Activated CD4-positive, alpha-beta memory T cell treated with anti-CD3 and anti-CD28 coated beads for 36 hours (primary cell): ENCODE measurements at regions not wholly inside any gene's neighbourhood (a gene's known extent, or its start where the extent isn't known, plus 50 kb on each side); places are given as distances from the start of the nearest gene placed in this dataset.

Experiments used
- CTCF ChIA-PET: fragments of 350-600 bp; sonication (Branson Sonifier 250); formaldehyde crosslinking; loops from one replicate; lab custom pipeline; 2021; ENCODE audit warnings: antibody characterized with exemption, inconsistent platforms; lab: Charles Lee
- POLR2A ChIA-PET: fragments of 350-600 bp; sonication (Branson Sonifier 250); formaldehyde crosslinking; loops from one replicate; lab custom pipeline; 2021; ENCODE audit warnings: antibody characterized with exemption; lab: Charles Lee
- DNase-seq: peaks from one replicate; pipeline ENCODE4 v3.0.0-alpha.2; 2020
- H3K27ac Mint-ChIP-seq: one replicate; pipeline ENCODE4 v1.8.0; 2021; ENCODE audit warnings: mixed read lengths
- H3K27me3 Mint-ChIP-seq: one replicate; pipeline ENCODE4 v1.8.0; 2021; ENCODE audit warnings: mixed read lengths
- H3K36me3 Mint-ChIP-seq: one replicate; pipeline ENCODE4 v1.8.0; 2021; ENCODE audit warnings: mixed read lengths
- H3K4me1 Mint-ChIP-seq: one replicate; pipeline ENCODE4 v1.8.0; 2021; ENCODE audit warnings: low read depth, mixed read lengths
- H3K4me3 Mint-ChIP-seq: one replicate; pipeline ENCODE4 v1.8.0; 2021; ENCODE audit warnings: mild to moderate bottlenecking, mixed read lengths
- H3K9me3 Mint-ChIP-seq: one replicate; pipeline ENCODE4 v1.8.0; 2021; ENCODE audit warnings: mixed read lengths
- intact Hi-C: fragments of 100-400 bp; cut with micrococcal nuclease; formaldehyde crosslinking; loops from one replicate; pipeline ENCODE4 v1.15.1; 2023

DNA sequence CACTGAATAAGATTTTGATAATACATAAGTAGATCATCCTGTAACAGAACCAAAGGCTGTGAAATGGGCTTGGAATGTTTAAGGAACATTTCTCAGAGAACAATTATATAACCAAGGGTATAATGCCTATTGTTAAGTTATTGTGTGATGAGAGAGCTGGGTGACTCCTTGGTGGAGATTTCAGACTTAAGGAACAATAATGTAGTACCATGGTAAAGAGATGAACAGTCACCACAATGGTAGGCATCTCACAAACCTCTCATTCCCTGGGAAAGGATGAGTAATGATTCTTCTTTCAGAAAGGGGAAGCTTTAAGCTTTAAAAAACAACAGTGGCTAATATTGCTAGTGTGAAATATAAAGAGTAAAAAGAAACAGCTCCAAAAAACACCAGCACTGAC lies 147.4 kb downstream of the TRIM36 start:
- DNase-seq: no peak
- H3K36me3 Mint-ChIP-seq: no peaks in the 10 kb centered on the region
- no peaks in the 10 kb centered on the region for H3K4me1 Mint-ChIP-seq
- ChIA-PET POLR2A (no interaction called here), CTCF (no interaction called here)
- intact Hi-C loops: no loop called here
- no peak overlapping the region for H3K27ac Mint-ChIP-seq
- no peak overlapping the region for H3K4me3 Mint-ChIP-seq
- no peaks in the 10 kb centered on the region for H3K9me3 Mint-ChIP-seq
- H3K27me3 Mint-ChIP-seq: peaks cover 2% of the 10 kb centered on the region

DNA sequence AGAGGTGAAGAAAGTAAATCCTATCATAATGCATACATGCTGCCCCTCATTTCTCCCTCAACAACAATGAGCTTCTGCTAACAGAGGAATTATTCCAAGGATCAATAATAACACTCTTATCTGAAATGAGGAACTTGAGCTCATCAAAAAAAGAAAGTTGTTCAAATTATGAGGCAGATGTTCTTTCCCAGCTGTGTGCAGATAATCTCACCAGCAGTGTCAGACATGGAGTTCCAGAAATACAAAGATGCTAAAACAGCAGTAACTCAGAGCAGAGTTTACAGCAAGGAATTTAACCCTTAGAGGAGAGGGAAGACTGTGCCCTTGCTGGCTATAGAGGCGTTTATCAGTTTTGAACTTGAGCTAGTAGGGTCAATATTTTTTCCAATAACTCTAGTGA lies 153.1 kb downstream of the TRIM36 start:
- H3K27me3 Mint-ChIP-seq: no peaks in the 10 kb centered on the region
- intact Hi-C loops: no loop called here
- H3K27ac Mint-ChIP-seq: no peak overlapping the region
- no peak overlapping the region for H3K4me3 Mint-ChIP-seq
- no peaks in the 10 kb centered on the region for H3K36me3 Mint-ChIP-seq
- no peak for DNase-seq
- no peaks in the 10 kb centered on the region for H3K4me1 Mint-ChIP-seq
- H3K9me3 Mint-ChIP-seq: peaks cover 11% of the 10 kb centered on the region
- ChIA-PET POLR2A (no interaction called here), CTCF (no interaction called here)

DNA sequence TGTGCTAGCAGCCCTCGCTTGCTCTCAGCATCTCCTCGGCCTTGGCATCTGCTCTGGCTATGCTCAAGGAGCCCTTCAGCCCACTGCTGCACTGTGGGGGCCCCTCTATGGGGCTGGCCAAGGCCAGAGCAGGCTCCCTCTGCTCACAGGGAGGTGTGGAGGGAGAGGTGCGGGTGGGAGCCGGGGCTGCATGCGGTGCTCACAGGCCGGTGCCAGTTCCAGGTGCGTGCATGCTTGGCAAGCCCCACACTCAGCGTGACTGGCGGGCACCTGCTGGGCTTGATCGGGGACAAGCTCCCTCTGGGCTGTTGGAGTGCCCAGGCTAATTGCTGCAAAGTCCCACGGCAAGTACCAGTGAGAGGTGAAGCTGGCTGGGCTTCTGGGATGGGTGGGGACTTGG lies 170.5 kb downstream of the TRIM36 start:
- H3K27me3 Mint-ChIP-seq: no peaks in the 10 kb centered on the region
- no peak overlapping the region for H3K4me3 Mint-ChIP-seq
- ChIA-PET CTCF (no interaction called here), POLR2A (no interaction called here)
- DNase-seq: no peak
- intact Hi-C loops: no loop called here
- H3K4me1 Mint-ChIP-seq: no peaks in the 10 kb centered on the region
- no peaks in the 10 kb centered on the region for H3K36me3 Mint-ChIP-seq
- H3K9me3 Mint-ChIP-seq: no peaks in the 10 kb centered on the region
- no peak overlapping the region for H3K27ac Mint-ChIP-seq

DNA sequence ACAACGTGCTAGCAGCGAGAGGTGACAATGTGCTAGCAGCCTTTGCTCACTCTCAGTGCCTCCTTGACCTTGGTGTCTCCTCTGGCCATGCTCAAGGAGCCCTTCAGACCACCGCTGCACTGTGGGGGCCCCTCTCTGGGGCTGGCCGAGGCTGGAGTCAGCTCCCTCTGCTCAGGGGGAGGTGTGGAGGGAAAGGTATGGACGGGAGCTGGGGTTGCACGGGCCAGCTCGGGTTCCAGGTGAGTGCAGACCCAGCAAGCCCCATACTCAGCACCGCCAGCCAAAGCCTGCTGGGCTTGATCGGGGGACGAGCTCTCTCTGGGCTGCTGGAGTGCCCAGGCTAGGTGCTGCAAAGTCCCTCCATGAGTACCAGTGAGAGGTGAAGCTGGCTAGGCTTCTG lies 180.2 kb downstream of the TRIM36 start:
- no peaks in the 10 kb centered on the region for H3K9me3 Mint-ChIP-seq
- H3K4me3 Mint-ChIP-seq: no peak overlapping the region
- H3K27ac Mint-ChIP-seq: no peak overlapping the region
- intact Hi-C loops: no loop called here
- no peaks in the 10 kb centered on the region for H3K4me1 Mint-ChIP-seq
- no peak for DNase-seq
- POLR2A ChIA-PET: no interaction called here
- H3K36me3 Mint-ChIP-seq: no peaks in the 10 kb centered on the region
- H3K27me3 Mint-ChIP-seq: no peaks in the 10 kb centered on the region
- CTCF ChIA-PET: no interaction called here

DNA sequence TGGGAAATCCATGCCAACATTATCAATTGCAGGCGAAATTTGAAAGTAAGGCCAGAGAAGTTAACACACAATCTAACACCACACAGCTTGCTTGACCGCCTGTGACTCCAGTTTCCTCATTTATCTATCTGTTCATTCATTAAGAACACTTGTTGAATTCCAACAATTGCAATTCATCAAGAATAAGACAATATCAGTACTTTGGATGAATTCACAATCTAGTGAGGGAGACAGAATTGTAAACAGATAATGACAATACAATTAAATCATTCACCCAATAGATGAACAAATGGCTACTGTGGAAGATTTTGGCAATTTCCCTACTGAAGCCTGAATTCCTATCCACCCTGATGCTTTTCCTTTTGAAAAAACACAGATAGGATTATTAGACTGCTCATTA lies 181.6 kb downstream of the TRIM36 start:
- POLR2A ChIA-PET: no interaction called here
- Mint-ChIP-seq H3K27me3 (no peaks in the 10 kb centered on the region), H3K4me1 (no peaks in the 10 kb centered on the region), H3K9me3 (no peaks in the 10 kb centered on the region), H3K36me3 (no peaks in the 10 kb centered on the region), H3K4me3 (no peak overlapping the region), H3K27ac (no peak overlapping the region)
- DNase-seq: no peak
- intact Hi-C loops: no loop called here
- CTCF ChIA-PET: no interaction called here

DNA sequence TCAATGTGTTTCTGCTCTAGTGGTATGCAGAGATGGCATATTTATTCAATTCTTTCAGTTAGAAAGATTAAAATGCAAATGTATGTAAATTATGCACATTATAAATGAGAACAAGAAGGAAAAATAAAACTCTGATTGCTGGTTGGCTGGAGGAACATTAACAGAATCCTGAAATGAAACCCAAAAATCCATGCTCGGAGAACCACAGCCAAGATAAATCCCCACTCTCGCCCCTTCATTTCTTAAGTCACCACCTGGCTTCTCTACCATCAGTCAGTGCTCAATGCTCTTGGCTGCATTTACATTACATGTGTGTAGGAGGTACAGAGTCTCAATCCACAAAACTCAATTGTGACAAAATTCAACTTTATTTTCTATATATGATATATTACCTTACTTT lies 184.9 kb downstream of the TRIM36 start:
- CTCF ChIA-PET: no interaction called here

DNA sequence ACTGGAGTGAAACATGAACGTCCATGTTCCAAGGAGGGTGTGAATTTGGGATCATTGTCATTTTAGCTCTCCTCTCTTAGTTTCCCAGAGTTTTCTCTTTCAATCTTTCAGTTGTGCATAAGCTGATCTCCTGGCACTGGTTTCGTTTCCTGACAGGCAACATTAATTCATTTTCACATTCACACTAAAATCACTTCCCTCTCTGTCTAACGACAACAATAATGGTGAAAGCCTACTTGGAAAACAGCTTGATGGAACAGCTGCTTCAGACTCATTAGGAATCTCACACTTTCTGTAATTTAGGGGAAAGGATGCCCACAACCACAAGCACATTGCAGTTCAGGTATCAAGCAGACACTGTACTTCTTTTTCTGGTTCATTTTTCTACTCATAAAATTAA lies 188.6 kb downstream of the TRIM36 start:
- H3K27ac Mint-ChIP-seq: no peak overlapping the region
- H3K4me3 Mint-ChIP-seq: no peak overlapping the region
- no peaks in the 10 kb centered on the region for H3K9me3 Mint-ChIP-seq
- H3K36me3 Mint-ChIP-seq: no peaks in the 10 kb centered on the region
- no peak for DNase-seq
- POLR2A ChIA-PET: no interaction called here
- no peaks in the 10 kb centered on the region for H3K27me3 Mint-ChIP-seq
- intact Hi-C loops: no loop called here
- H3K4me1 Mint-ChIP-seq: no peaks in the 10 kb centered on the region
- CTCF ChIA-PET: no interaction called here

More for the DNA sequence above, 184.9 kb downstream of the TRIM36 start:
- H3K9me3 Mint-ChIP-seq: no peaks in the 10 kb centered on the region
- H3K27me3 Mint-ChIP-seq: no peaks in the 10 kb centered on the region
- intact Hi-C loops: no loop called here
- H3K27ac Mint-ChIP-seq: no peak overlapping the region
- POLR2A ChIA-PET: no interaction called here
- H3K4me1 Mint-ChIP-seq: no peaks in the 10 kb centered on the region
- H3K36me3 Mint-ChIP-seq: no peaks in the 10 kb centered on the region
- no peak overlapping the region for H3K4me3 Mint-ChIP-seq
- DNase-seq: no peak

DNA sequence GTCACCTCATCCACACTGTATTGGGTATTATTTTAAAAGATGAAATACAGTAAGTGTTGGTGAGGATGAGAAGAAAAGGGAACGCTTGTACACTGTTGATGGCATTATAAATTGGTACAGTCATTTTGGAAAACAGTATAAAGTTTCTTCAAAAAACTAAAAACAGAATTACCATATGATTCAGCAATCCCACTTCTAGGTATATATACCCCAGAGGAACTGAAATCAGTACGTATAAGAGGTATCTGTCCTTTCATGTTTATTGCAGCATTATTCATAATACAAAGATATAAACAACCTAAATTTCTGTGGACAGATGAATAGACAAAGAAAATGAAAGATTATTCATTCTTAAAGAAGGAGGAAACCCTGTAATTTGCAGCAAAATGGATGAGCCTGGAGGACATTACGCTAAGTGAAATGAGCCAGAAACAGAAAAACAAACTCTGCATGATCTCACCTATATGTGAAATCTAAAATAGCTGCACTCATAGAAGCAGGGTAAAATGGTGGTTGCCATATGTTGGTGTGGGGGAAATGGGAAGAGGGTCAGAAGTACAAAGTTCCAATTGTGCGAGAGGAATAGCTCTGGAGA lies 191.6 kb downstream of the TRIM36 start:
- Mint-ChIP-seq H3K27ac (no peak overlapping the region), H3K9me3 (no peaks in the 10 kb centered on the region), H3K4me1 (no peaks in the 10 kb centered on the region), H3K27me3 (no peaks in the 10 kb centered on the region), H3K4me3 (no peak overlapping the region), H3K36me3 (no peaks in the 10 kb centered on the region)
- intact Hi-C loops: no loop called here
- POLR2A ChIA-PET: no interaction called here
- DNase-seq: no peak
- CTCF ChIA-PET: interaction anchor here (0.6 kb wide), 1 partner anchor 597 kb away, joined by 5 read pairs; no protein-coding TSS in a partner anchor

DNA sequence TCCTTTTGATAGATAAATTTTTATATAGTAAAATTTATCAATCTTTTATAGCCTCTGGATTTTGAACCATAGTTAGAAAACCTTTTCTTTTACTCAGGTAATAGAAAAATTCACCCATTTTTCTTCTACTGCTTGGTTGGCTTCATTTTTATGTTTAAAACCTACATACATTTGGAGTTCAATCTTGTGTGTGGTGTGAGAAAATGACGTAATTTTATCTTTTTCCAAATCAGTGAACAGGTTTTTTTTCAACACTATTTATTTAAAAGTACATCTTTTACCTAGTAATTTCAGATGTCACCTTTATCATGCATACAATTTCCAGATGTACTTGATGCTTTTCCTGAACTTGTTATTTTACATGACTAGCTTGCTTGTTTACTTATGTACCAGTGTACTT lies 200.2 kb downstream of the TRIM36 start:
- intact Hi-C loops: no loop called here
- Mint-ChIP-seq H3K27ac (no peak overlapping the region), H3K9me3 (peaks cover 4% of the 10 kb centered on the region), H3K36me3 (no peaks in the 10 kb centered on the region), H3K4me1 (no peaks in the 10 kb centered on the region), H3K27me3 (no peaks in the 10 kb centered on the region), H3K4me3 (no peak overlapping the region)
- ChIA-PET POLR2A (no interaction called here), CTCF (no interaction called here)
- no peak for DNase-seq

DNA sequence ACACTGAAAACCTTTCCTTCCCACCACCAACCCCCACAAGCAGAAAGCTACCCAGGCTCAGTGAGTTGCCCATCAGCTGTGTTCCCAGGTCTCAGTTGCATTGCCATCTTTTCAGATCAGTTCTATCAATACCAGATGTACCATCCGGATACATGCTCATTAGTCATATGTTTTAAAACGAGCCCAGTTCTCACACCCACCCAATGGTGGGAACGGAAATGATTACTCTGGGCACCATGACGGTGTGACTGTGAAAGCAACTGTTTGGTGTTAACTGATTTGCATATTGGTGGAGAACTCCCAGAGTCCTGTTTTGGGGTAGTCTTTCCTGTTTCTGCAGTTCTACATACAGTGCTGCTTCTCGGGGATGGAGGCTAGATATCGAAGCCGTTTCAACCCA lies 212.3 kb downstream of the TRIM36 start:
- DNase-seq: no peak
- Mint-ChIP-seq H3K9me3 (no peaks in the 10 kb centered on the region), H3K4me3 (no peak overlapping the region), H3K36me3 (no peaks in the 10 kb centered on the region), H3K4me1 (no peaks in the 10 kb centered on the region), H3K27me3 (no peaks in the 10 kb centered on the region), H3K27ac (no peak overlapping the region)
- POLR2A ChIA-PET: no interaction called here
- intact Hi-C loops: no loop called here
- CTCF ChIA-PET: no interaction called here

DNA sequence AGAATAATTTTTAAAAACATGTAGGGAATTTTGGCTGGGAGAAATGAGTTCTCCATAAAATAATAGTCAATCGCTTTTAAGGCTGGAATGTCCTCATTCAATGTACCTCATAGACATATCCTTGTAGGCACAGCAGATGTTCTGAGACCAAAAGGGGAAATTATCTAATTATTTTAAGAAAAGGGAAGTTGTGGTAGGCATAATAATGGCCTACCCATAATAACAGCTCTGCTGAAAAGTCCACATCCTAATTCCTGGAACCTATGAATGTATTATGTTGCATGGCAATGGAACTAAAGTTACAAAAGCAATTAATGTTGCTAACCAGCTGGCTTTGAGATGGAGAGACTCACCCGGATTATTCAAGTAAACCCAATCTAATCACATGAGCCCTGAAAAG lies 216.1 kb downstream of the TRIM36 start:
- ChIA-PET POLR2A (no interaction called here), CTCF (no interaction called here)
- intact Hi-C loops: no loop called here
- H3K9me3 Mint-ChIP-seq: no peaks in the 10 kb centered on the region
- no peaks in the 10 kb centered on the region for H3K27me3 Mint-ChIP-seq
- H3K27ac Mint-ChIP-seq: no peak overlapping the region
- H3K4me3 Mint-ChIP-seq: no peak overlapping the region
- no peaks in the 10 kb centered on the region for H3K36me3 Mint-ChIP-seq
- H3K4me1 Mint-ChIP-seq: no peaks in the 10 kb centered on the region
- DNase-seq: no peak

DNA sequence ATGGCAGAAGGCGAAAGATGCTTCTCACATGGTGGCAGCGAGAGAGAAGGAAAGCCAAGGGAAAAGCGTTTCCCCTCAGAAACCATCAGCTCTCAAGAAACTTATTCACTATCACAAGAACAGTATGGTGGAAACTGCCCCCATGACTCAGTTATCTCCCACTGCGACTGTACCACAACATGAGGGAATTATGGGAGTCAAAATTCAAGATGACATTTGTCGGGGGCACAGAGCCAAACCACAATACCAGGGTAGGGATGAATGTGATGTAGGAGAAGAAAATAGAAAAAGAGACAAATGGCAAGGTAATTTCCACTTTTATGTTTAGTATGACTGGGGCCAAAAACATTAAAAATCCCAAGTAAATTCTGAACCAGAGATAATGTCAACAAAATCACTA lies 216.8 kb downstream of the TRIM36 start:
- no peak overlapping the region for H3K27ac Mint-ChIP-seq
- H3K9me3 Mint-ChIP-seq: no peaks in the 10 kb centered on the region
- POLR2A ChIA-PET: no interaction called here
- no peaks in the 10 kb centered on the region for H3K4me1 Mint-ChIP-seq
- DNase-seq: no peak
- intact Hi-C loops: no loop called here
- CTCF ChIA-PET: no interaction called here
- H3K4me3 Mint-ChIP-seq: no peak overlapping the region
- H3K27me3 Mint-ChIP-seq: no peaks in the 10 kb centered on the region
- H3K36me3 Mint-ChIP-seq: no peaks in the 10 kb centered on the region

DNA sequence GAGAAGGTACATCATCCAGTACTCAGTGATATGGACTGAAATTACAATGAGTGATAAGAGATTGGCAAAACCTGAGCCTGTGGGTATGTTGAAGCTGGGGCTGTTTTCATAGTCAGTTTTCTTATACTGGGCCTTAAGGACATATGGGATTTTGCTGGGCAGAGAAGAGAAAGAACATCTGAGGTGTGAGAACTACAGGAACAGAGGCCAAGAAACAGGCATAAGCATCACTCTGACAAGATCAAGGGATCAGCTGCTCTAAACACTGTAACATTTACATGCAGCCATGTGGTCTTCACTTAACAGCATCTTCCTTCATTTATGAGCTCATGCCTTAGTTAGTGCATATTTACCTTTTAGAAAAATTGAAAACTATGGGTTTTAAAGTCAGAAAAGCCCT lies 220.0 kb downstream of the TRIM36 start:
- ChIA-PET CTCF (no interaction called here), POLR2A (no interaction called here)
- intact Hi-C loops: no loop called here
- H3K4me3 Mint-ChIP-seq: no peak overlapping the region
- H3K4me1 Mint-ChIP-seq: no peaks in the 10 kb centered on the region
- no peaks in the 10 kb centered on the region for H3K27me3 Mint-ChIP-seq
- no peak for DNase-seq
- H3K9me3 Mint-ChIP-seq: no peaks in the 10 kb centered on the region
- H3K27ac Mint-ChIP-seq: no peak overlapping the region
- no peaks in the 10 kb centered on the region for H3K36me3 Mint-ChIP-seq
